PC-9 (cell line): ENCODE measurements at regions not wholly inside any gene's neighbourhood (a gene's known extent, or its start where the extent isn't known, plus 50 kb on each side); places are given as distances from the start of the nearest gene placed in this dataset.

Experiments
- BruUV-seq: library from RNA; stranded (reverse); fragments of 400-500 nt; replicated peaks from 2 replicates; lab custom pipeline; 2021; lab: Mats Ljungman, UMichigan
- CTCF ChIA-PET: fragments of 300-600 bp; sonication (Branson Sonifier 250); formaldehyde crosslinking; loops from one replicate; lab custom pipeline; 2022; ENCODE audit warnings: antibody characterized with exemption; lab: Charles Lee
- POLR2A ChIA-PET: fragments of 300-600 bp; sonication (Branson Sonifier 250); formaldehyde crosslinking; loops from one replicate; lab custom pipeline; 2022; ENCODE audit warnings: antibody characterized with exemption; ENCODE audit not compliant: unreplicated experiment; lab: Charles Lee
- DNase-seq, 2 experiments: peaks; one replicate each; pipeline versions ENCODE4 v3.0.0 to v3.0.0-alpha.2; 2015 to 2022; ENCODE audit warnings: mixed read lengths in 1 of 2
- H2AFZ ChIP-seq: fragments of 200-600 bp; sonication (generic); 2 replicates; pipeline ENCODE4 v1.8.1; 2017; ENCODE audit warnings: antibody characterized with exemption
- H3F3A ChIP-seq: fragments of 200-600 bp; sonication (generic); 2 replicates; pipeline ENCODE4 v1.8.1; 2017; ENCODE audit warnings: antibody characterized with exemption, mild to moderate bottlenecking, low read depth; ENCODE audit not compliant: insufficient read depth
- H3K27ac ChIP-seq: fragments of 200-600 bp; sonication (generic); 2 replicates; pipeline ENCODE4 v1.6.1; 2016; ENCODE audit warnings: mixed run types
- H3K27me3 ChIP-seq: fragments of 200-600 bp; sonication (generic); 2 replicates; pipeline ENCODE4 v1.6.1; 2016; ENCODE audit warnings: low read depth, mixed run types; ENCODE audit not compliant: insufficient read depth
- H3K36me3 ChIP-seq: fragments of 200-600 bp; sonication (generic); 2 replicates; pipeline ENCODE4 v1.6.1; 2016; ENCODE audit warnings: low read depth, mixed run types
- H3K4me1 ChIP-seq: fragments of 200-600 bp; sonication (generic); replicated peaks from 2 replicates; pipeline ENCODE4 v1.6.1; 2016; ENCODE audit warnings: mixed run types; ENCODE audit not compliant: insufficient read depth
- H3K4me2 ChIP-seq: fragments of 200-600 bp; sonication (generic); 2 replicates; pipeline ENCODE4 v1.6.1; 2017; ENCODE audit warnings: mixed run types
- H3K4me3 ChIP-seq: fragments of 200-600 bp; sonication (generic); 2 replicates; pipeline ENCODE4 v1.6.1; 2016; ENCODE audit warnings: mixed run types
- H3K79me2 ChIP-seq: fragments of 200-600 bp; sonication (generic); 2 replicates; pipeline ENCODE4 v1.6.1; 2017; ENCODE audit warnings: low read depth, mixed run types
- H3K9me2 ChIP-seq: fragments of 200-600 bp; sonication (generic); 2 replicates; pipeline ENCODE4 v1.8.1; 2017; ENCODE audit warnings: mild to moderate bottlenecking; ENCODE audit not compliant: insufficient read depth
- H3K9me3 ChIP-seq: fragments of 200-600 bp; sonication (generic); 2 replicates; pipeline ENCODE4 v1.8.1; 2016; ENCODE audit warnings: low read depth; ENCODE audit not compliant: insufficient read depth
- H4K20me1 ChIP-seq: fragments of 200-600 bp; sonication (generic); 2 replicates; pipeline ENCODE4 v1.8.1; 2017; ENCODE audit not compliant: insufficient read depth
- CTCF ChIP-seq: fragments of 200-600 bp; sonication (generic); conservative IDR thresholded peaks from 2 replicates; pipeline ENCODE4 v1.6.1; 2017; ENCODE audit warnings: mixed run types, antibody characterized with exemption, mild to moderate bottlenecking, moderate library complexity
- EZH2 ChIP-seq: fragments of 200-600 bp; sonication (generic); IDR thresholded peaks from 2 replicates; pipeline ENCODE4 v1.8.0; 2017; ENCODE audit warnings: antibody characterized with exemption, low read depth
- intact Hi-C: fragments of 100-400 bp; cut with micrococcal nuclease; formaldehyde crosslinking; loops from one replicate; pipeline ENCODE4 v1.10.0; 2022; ENCODE audit not compliant: unreplicated experiment

DNA sequence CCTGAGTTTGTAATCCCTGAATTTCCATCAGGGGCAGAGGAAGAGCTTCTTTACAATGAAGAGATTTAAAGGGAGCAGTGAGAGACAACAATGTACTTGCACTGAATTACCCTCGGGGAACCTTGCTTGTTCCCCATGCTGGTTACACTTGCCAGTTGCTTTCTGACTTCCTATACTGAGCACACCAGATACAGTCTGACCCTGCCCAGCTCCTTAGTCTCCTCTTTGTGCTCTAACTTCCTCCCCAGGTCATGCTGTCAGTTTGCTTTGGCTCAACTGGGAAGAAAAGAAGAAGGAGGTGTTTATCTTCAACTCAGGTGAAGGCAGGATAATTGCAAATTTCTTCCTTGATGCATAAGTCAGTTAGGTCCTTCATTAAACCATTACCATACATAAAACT, 658.4 kb downstream of the NYAP2 start:
- H3K4me1 ChIP-seq = peaks cover 2% of the 10 kb centered on the region; the same call in 1 of the 2 replicates
- no peaks in the 10 kb centered on the region for H3K36me3 ChIP-seq
- intact Hi-C loops = no loop called here
- no peak overlapping the region for H3K27ac ChIP-seq
- no peaks in the 10 kb centered on the region for H3K27me3 ChIP-seq
- TF ChIP-seq EZH2 = no peak
- TF ChIP-seq CTCF = no peak
- ChIA-PET CTCF (no interaction called here), POLR2A (no interaction called here)
- H3K4me2 ChIP-seq = no peak overlapping the region
- no peaks in the 10 kb centered on the region for H3K79me2 ChIP-seq
- H3F3A ChIP-seq = no peaks in the 10 kb centered on the region
- H3K4me3 ChIP-seq = no peak overlapping the region
- no peak for DNase-seq
- peaks cover 2% of the 10 kb centered on the region for H3K9me3 ChIP-seq
- no peaks in the 10 kb centered on the region for H3K9me2 ChIP-seq
- BruUV-seq = no TSS peak
- no peaks in the 10 kb centered on the region for H4K20me1 ChIP-seq
- H2AFZ ChIP-seq = no peak overlapping the region

GRCh38 chr2:226057365-226057764, 657.9 kb downstream of the NYAP2 start:
- no peaks in the 10 kb centered on the region for H4K20me1 ChIP-seq
- no peak for DNase-seq
- ChIA-PET POLR2A (no interaction called here), CTCF (no interaction called here)
- H3F3A ChIP-seq = no peaks in the 10 kb centered on the region
- no peaks in the 10 kb centered on the region for H3K4me1 ChIP-seq
- no peak overlapping the region for H3K4me2 ChIP-seq
- TF ChIP-seq CTCF (no peak), EZH2 (no peak)
- H3K27me3 ChIP-seq = no peaks in the 10 kb centered on the region
- H2AFZ ChIP-seq = 0 out of 2 replicates have a peak overlapping the region, but pooled peaks have one; percentile 27
- H3K9me3 ChIP-seq = no peaks in the 10 kb centered on the region; the same call in 1 of the 2 replicates
- H3K36me3 ChIP-seq = no peaks in the 10 kb centered on the region
- no peaks in the 10 kb centered on the region for H3K9me2 ChIP-seq
- no TSS peak for BruUV-seq
- no peak overlapping the region for H3K4me3 ChIP-seq
- no peak overlapping the region for H3K27ac ChIP-seq
- H3K79me2 ChIP-seq = no peaks in the 10 kb centered on the region
- intact Hi-C loops = no loop called here

DNA sequence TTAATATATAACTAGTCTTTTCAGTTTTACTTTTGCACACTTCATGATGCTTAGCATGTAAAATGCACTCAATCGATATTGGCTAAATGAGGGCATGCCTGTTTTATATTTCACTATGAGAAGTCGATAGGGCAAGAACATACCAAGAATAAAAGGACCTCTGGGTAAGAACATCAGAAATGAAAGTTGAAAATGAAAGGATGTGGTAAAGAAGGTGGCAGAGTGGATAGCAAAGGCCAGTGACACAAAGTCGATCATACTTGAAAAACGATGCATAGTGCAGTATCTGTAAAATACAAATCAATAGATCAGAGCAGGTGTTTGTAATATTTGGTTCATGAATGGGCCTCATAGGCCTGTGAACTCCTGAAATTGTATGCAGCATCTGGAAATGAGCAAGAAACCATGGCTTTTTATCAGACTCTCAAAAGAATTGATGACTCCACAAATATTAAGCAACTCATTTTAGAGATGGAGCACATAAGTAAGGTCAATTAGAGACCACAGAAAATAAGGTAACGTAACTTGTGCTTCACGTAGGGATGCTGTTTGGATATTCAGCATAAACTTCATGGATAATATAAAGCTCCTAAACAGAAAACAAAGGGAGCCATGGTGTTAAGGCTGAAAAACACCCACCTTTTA, 653.4 kb downstream of the NYAP2 start:
- Histone ChIP-seq H4K20me1 (no peaks in the 10 kb centered on the region), H3K4me2 (no peak overlapping the region), H2AFZ (no peak overlapping the region), H3F3A (0 out of 2 replicates have a peak, but pooled peaks cover 4% of the 10 kb centered on the region), H3K27me3 (no peaks in the 10 kb centered on the region), H3K36me3 (no peaks in the 10 kb centered on the region), H3K4me1 (peaks cover 14% of the 10 kb centered on the region), H3K9me3 (peaks cover 10% of the 10 kb centered on the region; the same call in 1 of the 2 replicates), H3K4me3 (no peak overlapping the region), H3K79me2 (no peaks in the 10 kb centered on the region), H3K27ac (no peak overlapping the region), H3K9me2 (no peaks in the 10 kb centered on the region)
- ChIA-PET CTCF (no interaction called here), POLR2A (no interaction called here)
- no TSS peak for BruUV-seq
- intact Hi-C loops = no loop called here
- no peak for TF ChIP-seq CTCF
- DNase-seq = no peak
